DND-41 (cell line): ENCODE measurements at regions not wholly inside any gene's neighbourhood (a gene's known extent, or its start where the extent isn't known, plus 50 kb on each side); places are given as distances from the start of the nearest gene placed in this dataset.

Experiments used
- ATAC-seq: fragments of 200-7000 bp; cut with Tn5 transposase; 3 replicates; pipeline ENCODE4 v1.9.1; 2021; ENCODE audit warnings: low read depth; ENCODE audit not compliant: insufficient read depth
- DNase-seq: peaks from one replicate; pipeline ENCODE4 v3.0.0-alpha.2; 2020
- H2AFZ ChIP-seq: 2 replicates; pipeline ENCODE4 v1.6.0; 2012; ENCODE audit warnings: low read depth, low read length
- H3K27ac ChIP-seq: 2 replicates; pipeline ENCODE4 v1.5.1; 2012; ENCODE audit warnings: low read length, inconsistent platforms
- H3K27me3 ChIP-seq: fragments of 200-600 bp; sonication (generic); 2 replicates; pipeline ENCODE4 v1.6.0; 2012; ENCODE audit warnings: low read length, mild to moderate bottlenecking, inconsistent platforms; ENCODE audit not compliant: insufficient read depth, poor library complexity
- H3K36me3 ChIP-seq: 2 replicates; pipeline ENCODE4 v1.5.1; 2012; ENCODE audit warnings: low read length, inconsistent platforms; ENCODE audit not compliant: insufficient read depth
- H3K4me1 ChIP-seq: 2 replicates; pipeline ENCODE4 v1.5.1; 2012; ENCODE audit warnings: mild to moderate bottlenecking, low read length; ENCODE audit not compliant: insufficient read depth
- H3K4me2 ChIP-seq: 2 replicates; pipeline ENCODE4 v1.6.0; 2012; ENCODE audit warnings: mild to moderate bottlenecking, moderate library complexity, low read length, inconsistent platforms; ENCODE audit not compliant: insufficient read depth
- H3K4me3 ChIP-seq, 2 experiments: fragments of 200-600 bp in 1 of 2; shearing (Covaris generic) in 1 of 2; 2 replicates each; pipeline ENCODE4 v1.5.1; 2012 to 2016; ENCODE audit warnings: inconsistent platforms in 2 of 2, low read length in 2 of 2, mild to moderate bottlenecking in 2 of 2, low read depth in 1 of 2, moderate library complexity in 1 of 2
- H3K79me2 ChIP-seq: 2 replicates; pipeline ENCODE4 v1.6.0; 2012; ENCODE audit warnings: low read length, inconsistent platforms; ENCODE audit not compliant: insufficient read depth
- H3K9ac ChIP-seq: 2 replicates; pipeline ENCODE4 v1.6.0; 2012; ENCODE audit warnings: low read depth, mild to moderate bottlenecking, inconsistent platforms, low read length, moderate library complexity
- H3K9me3 ChIP-seq: 2 replicates; pipeline ENCODE4 v1.5.1; 2012; ENCODE audit warnings: low read length, moderate library complexity, mild to moderate bottlenecking, inconsistent platforms; ENCODE audit not compliant: insufficient read depth, severe bottlenecking
- H4K20me1 ChIP-seq: 2 replicates; pipeline ENCODE4 v1.6.0; 2012; ENCODE audit warnings: low read length; ENCODE audit not compliant: insufficient read depth
- CTCF ChIP-seq: IDR thresholded peaks from 2 replicates; pipeline ENCODE4 v1.5.1; 2012; ENCODE audit warnings: borderline replicate concordance, low read length, moderate library complexity, mild to moderate bottlenecking; ENCODE audit not compliant: poor library complexity, severe bottlenecking; ENCODE audit errors: extremely low read depth
- EZH2 ChIP-seq: IDR thresholded peaks from 3 replicates; pipeline ENCODE4 v1.6.1; 2012; ENCODE audit warnings: borderline replicate concordance, low read depth, mild to moderate bottlenecking, moderate library complexity, low read length, inconsistent platforms; ENCODE audit not compliant: severe bottlenecking

- ATAC-seq (no peak), DNase-seq (no peak)
- Histone ChIP-seq H3K9ac (no peak overlapping the region), H4K20me1 (no peaks in the 10 kb centered on the region), H3K27ac (no peak overlapping the region), H3K4me1 (no peaks in the 10 kb centered on the region), H3K9me3 (no peaks in the 10 kb centered on the region), H2AFZ (no peak overlapping the region), H3K4me3 (no peak overlapping the region), H3K79me2 (no peaks in the 10 kb centered on the region), H3K36me3 (no peaks in the 10 kb centered on the region), H3K27me3 (no peaks in the 10 kb centered on the region), H3K4me2 (no peak overlapping the region)
- no peak for TF ChIP-seq EZH2
- no peak for TF ChIP-seq CTCF
These were observed 1415.1 kb upstream of the ZEB2 start for GRCh38 chr2:145935016-145935415.

DNA sequence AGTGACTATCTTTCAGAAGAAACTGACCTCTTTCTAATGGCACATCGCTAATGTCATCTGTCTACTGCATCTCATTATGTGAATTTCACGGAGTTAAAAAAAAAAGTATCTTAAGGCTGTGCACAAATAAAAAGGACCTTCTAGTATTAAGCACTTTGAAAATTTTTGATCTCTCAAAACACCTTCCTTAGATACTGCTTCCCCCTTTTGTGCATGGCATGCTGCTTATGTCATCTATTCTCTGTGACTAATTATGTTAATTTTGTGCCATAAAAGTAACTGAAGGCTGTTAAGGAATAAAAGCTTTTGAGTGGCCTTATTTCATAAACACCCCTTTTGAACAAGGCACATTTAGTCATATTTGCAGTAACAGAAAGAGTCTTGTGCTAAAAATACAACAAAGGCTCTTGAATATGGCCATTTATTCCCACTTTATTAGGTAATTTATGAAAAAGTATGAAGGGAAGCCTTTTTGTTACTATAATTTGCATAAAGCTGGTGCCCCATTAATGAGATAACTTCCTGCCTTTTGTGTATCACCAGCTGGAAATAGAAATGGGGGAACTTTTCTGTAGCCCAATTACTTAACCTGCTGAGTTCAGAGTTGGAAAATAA is 1412.0 kb upstream of the ZEB2 start:
- TF ChIP-seq EZH2 = no peak
- TF ChIP-seq CTCF = no peak
- ATAC-seq (no peak), DNase-seq (no peak)
- H2AFZ ChIP-seq = no peak overlapping the region
- no peak overlapping the region for H3K4me3 ChIP-seq
- no peaks in the 10 kb centered on the region for H3K36me3 ChIP-seq
- no peaks in the 10 kb centered on the region for H3K27me3 ChIP-seq
- no peaks in the 10 kb centered on the region for H3K79me2 ChIP-seq
- H3K9ac ChIP-seq = no peak overlapping the region
- H3K4me1 ChIP-seq = no peaks in the 10 kb centered on the region
- no peak overlapping the region for H3K4me2 ChIP-seq
- no peak overlapping the region for H3K27ac ChIP-seq
- H4K20me1 ChIP-seq = no peaks in the 10 kb centered on the region
- no peaks in the 10 kb centered on the region for H3K9me3 ChIP-seq

GRCh38 chr2:145930318-145930717 is 1410.4 kb upstream of the ZEB2 start:
- H3K9me3 ChIP-seq = no peaks in the 10 kb centered on the region
- H3K79me2 ChIP-seq = no peaks in the 10 kb centered on the region
- no peaks in the 10 kb centered on the region for H3K36me3 ChIP-seq
- H3K4me1 ChIP-seq = no peaks in the 10 kb centered on the region
- no peaks in the 10 kb centered on the region for H3K27me3 ChIP-seq
- DNase-seq = no peak
- H3K4me2 ChIP-seq = no peak overlapping the region
- H3K9ac ChIP-seq = no peak overlapping the region
- H3K27ac ChIP-seq = no peak overlapping the region
- no peak overlapping the region for H2AFZ ChIP-seq
- no peak for ATAC-seq
- TF ChIP-seq EZH2 = no peak
- TF ChIP-seq CTCF = no peak
- H4K20me1 ChIP-seq = no peaks in the 10 kb centered on the region
- H3K4me3 ChIP-seq = no peak overlapping the region
